ENCODE measurements at regions not wholly inside any gene's neighbourhood (a gene's known extent, or its start where the extent isn't known, plus 50 kb on each side); places are given as distances from the start of the nearest gene placed in this dataset.
"Not testable (repeated sequence)": the region's sequence is repeated elsewhere in the genome, so short reads cannot be mapped to it uniquely, and the experiment has no call there.

DNA sequence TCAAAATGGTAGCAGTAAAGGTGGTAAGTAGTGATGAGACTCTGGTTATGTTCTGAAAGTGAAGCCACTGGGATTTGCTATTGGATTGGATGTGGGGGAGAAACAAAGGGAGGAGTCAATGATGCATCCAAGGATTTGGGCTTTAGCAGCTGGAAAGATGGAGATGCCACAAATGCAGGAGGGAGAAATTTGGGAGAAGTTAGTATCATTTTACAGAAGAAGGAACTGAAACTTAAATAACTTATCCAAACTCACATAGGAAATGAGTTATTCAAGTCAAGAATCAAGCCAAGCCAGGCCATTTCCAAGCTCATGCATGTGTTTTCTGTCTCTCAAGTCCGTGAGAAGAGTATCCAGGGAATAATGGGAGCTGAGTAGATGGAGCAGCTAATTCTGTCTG lies 155.1 kb upstream of the TNFAIP3 start:
- no peak for DNase-seq (ENCODE audit: low spot score)
- intact Hi-C loops (cut with micrococcal nuclease) = no loop called here
- Mint-ChIP-seq H3K9me3 (peaks cover 15% of the 10 kb centered on the region), H3K4me3 (no peak overlapping the region), H3K27me3 (ENCODE audit: insufficient read depth) (peaks cover 3% of the 10 kb centered on the region), H3K27ac (no peak overlapping the region), H3K4me1 (ENCODE audit: low read depth) (peaks cover 76% of the 10 kb centered on the region), H3K36me3 (ENCODE audit: low read depth) (peaks cover 13% of the 10 kb centered on the region)

DNA sequence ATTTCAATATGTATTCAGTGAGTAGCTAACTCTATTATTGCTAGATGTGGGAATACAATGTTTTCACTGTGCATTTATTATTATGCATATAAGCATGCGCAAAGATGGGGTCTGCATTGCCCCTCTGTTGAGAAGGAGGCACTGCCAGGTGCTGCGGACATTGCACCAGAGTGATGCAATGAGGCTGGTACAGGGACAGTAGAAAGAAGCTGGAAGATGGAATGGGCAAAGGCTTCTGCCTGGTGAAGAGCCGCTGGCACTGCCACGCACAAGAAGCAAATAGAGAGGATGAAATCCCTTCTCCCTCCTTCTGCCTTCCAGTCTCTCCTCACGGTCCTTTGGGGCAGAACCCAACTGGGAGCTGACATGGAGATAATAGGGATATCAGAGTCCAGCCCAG lies 154.5 kb upstream of the TNFAIP3 start:
- H3K9me3 Mint-ChIP-seq = peaks cover 18% of the 10 kb centered on the region
- H3K4me1 Mint-ChIP-seq (ENCODE audit: low read depth) = peaks cover 76% of the 10 kb centered on the region
- DNase-seq (ENCODE audit: low spot score) = no peak
- H3K27ac Mint-ChIP-seq = no peak overlapping the region
- H3K27me3 Mint-ChIP-seq (ENCODE audit: insufficient read depth) = peaks cover 3% of the 10 kb centered on the region
- no peak overlapping the region for H3K4me3 Mint-ChIP-seq
- H3K36me3 Mint-ChIP-seq (ENCODE audit: low read depth) = peaks cover 16% of the 10 kb centered on the region
- intact Hi-C loops (cut with micrococcal nuclease) = no loop called here

DNA sequence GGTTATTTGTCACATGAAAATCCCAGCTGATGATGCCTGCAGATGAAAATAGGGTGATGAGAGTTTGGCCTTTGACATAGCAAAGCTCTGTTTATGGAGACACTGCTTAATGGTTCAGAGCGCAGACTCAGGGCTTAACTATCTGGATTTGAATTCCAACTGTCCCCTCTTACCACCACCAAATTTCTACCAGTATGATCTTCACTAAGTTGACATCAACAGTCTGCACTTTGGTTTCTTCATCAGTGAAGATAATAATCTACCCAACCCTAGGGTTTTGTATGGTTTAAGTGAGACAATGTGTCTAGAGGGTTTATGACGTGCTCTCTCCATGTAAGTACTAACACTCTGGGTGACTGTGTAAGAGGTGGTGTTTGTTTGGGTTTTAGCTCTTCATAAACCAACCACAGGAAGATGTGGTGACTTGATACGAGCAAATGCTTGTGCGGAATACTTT lies 151.4 kb upstream of the TNFAIP3 start:
- peaks cover 15% of the 10 kb centered on the region for H3K9me3 Mint-ChIP-seq
- peaks cover 3% of the 10 kb centered on the region for H3K27me3 Mint-ChIP-seq (ENCODE audit: insufficient read depth)
- H3K4me1 Mint-ChIP-seq (ENCODE audit: low read depth) = peaks cover 64% of the 10 kb centered on the region
- peak overlapping the region; percentile 17 for H3K4me3 Mint-ChIP-seq
- DNase-seq (ENCODE audit: low spot score) = peak; percentile 62
- intact Hi-C loops (cut with micrococcal nuclease) = loop anchor here (1.0 to 5.0 kb wide), 6 partner anchors 7 to 1057 kb away; partner anchors contain the start of genes CCDC28A and TNFAIP3
- peaks cover 12% of the 10 kb centered on the region for H3K36me3 Mint-ChIP-seq (ENCODE audit: low read depth)
- peak overlapping the region; percentile 65 for H3K27ac Mint-ChIP-seq

DNA sequence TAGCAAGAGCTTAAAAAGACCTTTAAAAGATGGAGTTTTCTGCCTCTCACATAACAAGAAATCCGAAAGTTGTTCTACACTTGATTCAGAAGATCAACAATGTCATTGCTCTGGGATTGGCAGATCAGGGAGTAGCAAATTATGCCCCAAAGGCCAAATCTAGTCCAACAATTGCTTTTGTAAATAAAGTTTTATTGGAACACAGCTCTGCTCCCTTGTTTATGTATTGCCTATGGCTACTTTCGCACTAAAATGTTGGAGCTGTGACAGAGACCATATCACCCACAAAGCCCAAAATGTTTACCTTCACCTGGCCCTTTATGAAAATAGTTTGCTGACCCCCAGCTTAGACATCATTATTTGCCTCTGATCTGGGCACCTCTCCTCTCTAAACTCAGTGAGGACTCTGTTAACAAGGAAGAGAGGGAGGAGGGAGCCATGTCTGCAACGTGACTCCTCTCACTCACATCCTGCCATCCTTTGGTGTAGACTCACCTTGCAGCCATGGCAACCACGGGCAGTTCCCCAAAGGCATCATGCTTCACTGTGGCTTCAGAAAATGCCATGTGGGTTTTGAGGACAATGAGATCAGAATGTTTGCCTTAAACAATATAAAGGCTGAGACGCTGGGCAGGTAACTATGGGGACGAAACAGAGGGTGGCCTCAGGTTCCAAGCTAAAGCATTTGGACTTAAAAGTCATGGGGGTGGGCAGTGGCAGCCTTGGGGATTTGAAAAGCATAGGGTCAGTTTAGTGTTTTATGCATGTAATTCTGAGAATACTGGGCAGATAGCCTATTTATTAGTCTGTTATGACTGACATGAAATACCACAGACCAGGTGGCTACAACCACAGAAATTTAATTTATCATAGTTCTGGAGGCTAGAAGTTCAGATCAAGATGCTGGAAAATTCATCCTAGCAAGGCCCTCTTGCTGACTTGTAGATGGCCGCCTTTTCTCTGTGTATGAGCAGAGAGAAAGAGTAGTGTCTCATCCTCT lies 149.7 kb upstream of the TNFAIP3 start:
- peak; percentile 81 for DNase-seq (ENCODE audit: low spot score)
- peaks cover 5% of the 10 kb centered on the region for H3K27me3 Mint-ChIP-seq (ENCODE audit: insufficient read depth)
- H3K4me3 Mint-ChIP-seq = peak overlapping the region; percentile 59
- H3K9me3 Mint-ChIP-seq = peaks cover 15% of the 10 kb centered on the region
- H3K27ac Mint-ChIP-seq = peak overlapping the region; percentile 90
- H3K4me1 Mint-ChIP-seq (ENCODE audit: low read depth) = peaks cover 66% of the 10 kb centered on the region
- H3K36me3 Mint-ChIP-seq (ENCODE audit: low read depth) = peaks cover 10% of the 10 kb centered on the region
- intact Hi-C loops (cut with micrococcal nuclease) = loop anchor here (2.0 to 5.0 kb wide), 2 partner anchors 149 to 1055 kb away; partner anchors contain the start of genes CCDC28A and TNFAIP3

DNA sequence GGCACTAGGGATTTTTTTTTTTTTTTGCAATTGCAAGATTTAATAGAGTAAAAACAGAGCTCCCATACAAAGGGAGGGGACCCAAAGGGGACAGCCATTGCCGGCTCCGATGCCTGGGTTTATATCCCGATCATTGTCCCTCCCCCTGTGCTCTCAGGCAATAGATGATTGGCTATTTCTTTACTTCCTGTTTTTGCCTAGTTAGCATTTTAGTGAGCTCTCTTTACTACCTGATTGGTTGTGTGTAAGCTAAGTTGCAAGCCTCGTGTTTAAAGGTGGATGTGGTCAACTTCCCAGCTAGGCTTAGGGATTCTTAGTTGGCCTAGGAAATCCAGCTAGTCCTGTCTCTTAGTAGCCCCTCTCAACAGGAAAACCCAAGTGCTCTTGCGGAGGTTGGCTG lies 148.2 kb upstream of the TNFAIP3 start:
- H3K27ac Mint-ChIP-seq; H3K27me3 Mint-ChIP-seq (ENCODE audit: insufficient read depth); DNase-seq (ENCODE audit: low spot score); H3K4me3 Mint-ChIP-seq: not testable (repeated sequence)
- H3K36me3 Mint-ChIP-seq (ENCODE audit: low read depth) = peaks cover 13% of the 10 kb centered on the region
- H3K9me3 Mint-ChIP-seq = peaks cover 10% of the 10 kb centered on the region
- peaks cover 73% of the 10 kb centered on the region for H3K4me1 Mint-ChIP-seq (ENCODE audit: low read depth)
- intact Hi-C loops (cut with micrococcal nuclease) = loop anchor here (5.0 kb wide), 1 partner anchor 1053 kb away; the partner anchor contains the start of gene CCDC28A

DNA sequence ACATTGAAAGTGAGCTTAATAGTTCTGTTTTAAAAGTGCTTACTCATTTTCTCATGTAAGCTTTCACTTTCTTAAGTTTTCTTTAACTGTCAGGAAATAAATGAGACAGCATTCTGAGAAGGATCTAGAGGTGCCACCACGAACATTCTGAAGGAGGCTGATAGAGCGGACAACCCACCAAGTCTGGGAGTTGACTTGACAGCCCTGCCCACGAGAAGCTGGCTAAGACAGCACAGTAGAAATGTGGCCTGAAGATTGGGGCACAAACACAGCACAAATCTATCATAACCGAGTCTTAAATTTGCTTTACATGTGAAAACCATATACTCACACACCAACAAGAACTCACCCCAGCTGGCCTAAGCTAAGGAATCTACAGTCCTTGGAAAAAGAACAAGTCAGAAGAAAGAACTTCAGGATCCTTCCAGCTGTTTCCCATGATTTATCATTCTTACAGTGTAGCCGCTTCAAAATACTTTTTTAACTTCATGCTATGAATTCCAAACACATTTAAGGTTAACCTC lies 144.2 kb upstream of the TNFAIP3 start:
- peak overlapping the region; percentile 52 for H3K27ac Mint-ChIP-seq
- H3K4me1 Mint-ChIP-seq (ENCODE audit: low read depth) = peaks cover 34% of the 10 kb centered on the region
- no peak for DNase-seq (ENCODE audit: low spot score)
- H3K36me3 Mint-ChIP-seq (ENCODE audit: low read depth) = peaks cover 4% of the 10 kb centered on the region
- H3K27me3 Mint-ChIP-seq (ENCODE audit: insufficient read depth) = peaks cover 2% of the 10 kb centered on the region
- intact Hi-C loops (cut with micrococcal nuclease) = loop anchor here (2.0 kb wide), 1 partner anchor 14 kb away; no protein-coding TSS in a partner anchor
- peak overlapping the region; percentile 47 for H3K4me3 Mint-ChIP-seq
- no peaks in the 10 kb centered on the region for H3K9me3 Mint-ChIP-seq

DNA sequence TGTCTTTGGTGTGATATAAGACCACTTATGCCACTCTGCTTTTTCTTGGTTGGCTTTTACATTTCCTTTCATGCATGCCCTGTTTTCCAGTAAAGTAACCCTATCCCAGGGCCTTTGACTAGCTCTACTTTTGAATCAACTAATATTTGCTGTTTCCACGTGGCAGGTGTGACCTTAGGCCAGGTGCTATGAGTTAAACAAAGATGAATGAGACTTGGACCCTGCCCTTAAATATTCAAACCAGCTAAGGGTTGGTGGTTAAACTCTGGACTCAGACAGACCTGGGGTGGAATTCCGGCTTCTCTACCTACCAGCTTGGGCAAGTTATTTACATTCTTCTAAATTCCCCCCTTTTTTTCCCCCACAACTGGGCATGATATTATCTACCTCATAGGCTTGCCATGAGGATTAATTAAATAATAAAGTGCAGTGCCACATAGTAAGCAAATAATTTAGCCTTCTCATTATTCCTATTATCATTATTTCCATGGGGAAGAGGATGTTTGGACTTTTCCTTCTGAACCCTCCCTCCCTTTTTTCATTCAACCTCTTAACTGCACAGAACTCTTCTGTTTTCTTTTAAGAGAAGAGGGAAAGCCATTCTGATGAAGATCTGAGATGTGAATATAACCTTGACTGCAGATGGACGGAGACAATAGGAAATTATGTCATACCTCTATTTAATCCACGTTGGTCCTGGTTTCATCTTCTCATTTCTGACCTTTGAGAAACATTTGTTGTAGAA lies 143.6 kb upstream of the TNFAIP3 start:
- Mint-ChIP-seq H3K4me3 (no peak overlapping the region), H3K27me3 (ENCODE audit: insufficient read depth) (peaks cover 2% of the 10 kb centered on the region), H3K9me3 (no peaks in the 10 kb centered on the region), H3K4me1 (ENCODE audit: low read depth) (peaks cover 27% of the 10 kb centered on the region), H3K27ac (no peak overlapping the region), H3K36me3 (ENCODE audit: low read depth) (peaks cover 4% of the 10 kb centered on the region)
- intact Hi-C loops (cut with micrococcal nuclease) = loop anchor here (2.0 kb wide), 1 partner anchor 13 kb away; no protein-coding TSS in a partner anchor
- DNase-seq (ENCODE audit: low spot score) = no peak

DNA sequence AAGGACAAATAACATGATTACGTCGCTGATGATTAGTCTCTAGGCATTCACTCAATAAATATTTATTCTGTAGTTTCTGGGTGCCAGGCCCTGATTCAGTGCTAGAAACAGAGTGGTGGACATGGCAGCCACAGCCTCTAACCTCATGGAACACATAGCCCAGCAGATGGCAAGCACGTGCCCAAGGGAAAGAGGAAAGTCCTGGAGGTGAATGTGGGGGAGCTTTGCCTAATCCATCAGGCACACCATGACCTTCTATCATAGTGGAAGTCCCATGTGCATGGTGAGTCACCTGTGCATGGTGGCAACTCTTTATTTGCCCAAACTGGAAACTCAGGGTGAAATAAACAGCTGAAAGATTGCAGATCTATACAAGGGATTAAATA lies 143.0 kb upstream of the TNFAIP3 start:
- Mint-ChIP-seq H3K9me3 (no peaks in the 10 kb centered on the region), H3K4me3 (no peak overlapping the region), H3K27me3 (ENCODE audit: insufficient read depth) (peaks cover 2% of the 10 kb centered on the region), H3K36me3 (ENCODE audit: low read depth) (peaks cover 4% of the 10 kb centered on the region), H3K27ac (no peak overlapping the region), H3K4me1 (ENCODE audit: low read depth) (peaks cover 22% of the 10 kb centered on the region)
- intact Hi-C loops (cut with micrococcal nuclease) = no loop called here
- DNase-seq (ENCODE audit: low spot score) = no peak

DNA sequence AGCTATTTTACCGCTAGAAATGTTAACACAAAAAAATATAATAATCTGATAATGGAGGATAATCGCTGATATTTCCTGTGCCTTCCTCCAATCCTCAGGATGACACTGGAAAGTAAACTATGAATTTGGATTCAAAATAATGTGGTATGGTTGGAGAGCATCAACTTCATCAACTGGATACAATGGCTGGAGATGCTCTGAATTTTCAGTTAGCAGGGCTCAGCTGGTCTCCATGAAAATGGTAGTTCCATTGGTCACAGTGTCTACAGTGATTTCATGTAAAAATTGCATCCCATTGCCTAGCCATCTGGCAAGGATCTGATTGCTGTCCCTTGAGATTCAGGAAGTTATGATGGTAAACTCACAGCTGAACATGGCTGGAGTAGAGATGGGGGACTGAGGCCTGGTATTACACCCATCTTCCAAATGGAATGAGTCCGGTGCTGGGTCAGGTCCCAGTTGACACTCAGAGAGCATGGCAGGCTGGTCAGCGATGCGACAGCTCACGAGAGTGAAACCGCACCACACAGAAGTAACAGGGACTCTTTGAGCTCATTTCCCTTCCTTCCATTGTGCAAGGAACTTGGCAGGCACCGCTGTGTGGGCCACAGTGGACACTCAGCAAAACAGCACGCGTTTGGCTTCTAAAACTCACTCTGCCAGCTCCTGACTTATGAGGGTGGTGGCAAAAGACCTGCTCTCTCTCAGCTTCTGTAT lies 142.4 kb upstream of the TNFAIP3 start:
- no peak overlapping the region for H3K27ac Mint-ChIP-seq
- no peaks in the 10 kb centered on the region for H3K9me3 Mint-ChIP-seq
- DNase-seq (ENCODE audit: low spot score) = no peak
- no peak overlapping the region for H3K4me3 Mint-ChIP-seq
- peaks cover 2% of the 10 kb centered on the region for H3K27me3 Mint-ChIP-seq (ENCODE audit: insufficient read depth)
- H3K4me1 Mint-ChIP-seq (ENCODE audit: low read depth) = peaks cover 19% of the 10 kb centered on the region
- intact Hi-C loops (cut with micrococcal nuclease) = no loop called here
- peaks cover 4% of the 10 kb centered on the region for H3K36me3 Mint-ChIP-seq (ENCODE audit: low read depth)

DNA sequence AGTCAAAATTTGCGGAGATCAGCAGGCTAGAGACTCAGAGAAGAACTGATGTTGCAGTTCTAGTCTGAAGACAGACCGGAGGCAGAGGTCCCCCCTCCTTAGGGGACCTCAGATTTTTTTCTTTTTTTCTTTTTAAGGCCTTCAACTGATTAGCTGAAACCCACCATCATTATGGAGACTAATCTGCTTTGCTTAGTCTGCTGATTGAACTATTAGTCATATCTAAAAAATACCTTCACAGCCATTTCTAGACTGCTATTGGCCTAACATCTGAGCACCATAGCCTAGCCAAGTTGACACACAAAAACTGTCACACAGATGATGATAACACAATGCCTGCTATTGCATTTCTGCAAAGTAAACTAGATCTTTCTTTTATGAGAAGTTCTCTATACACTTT lies 141.1 kb upstream of the TNFAIP3 start:
- no peak for DNase-seq (ENCODE audit: low spot score)
- intact Hi-C loops (cut with micrococcal nuclease) = no loop called here
- no peak overlapping the region for H3K27ac Mint-ChIP-seq
- peaks cover 4% of the 10 kb centered on the region for H3K36me3 Mint-ChIP-seq (ENCODE audit: low read depth)
- peaks cover 19% of the 10 kb centered on the region for H3K4me1 Mint-ChIP-seq (ENCODE audit: low read depth)
- no peak overlapping the region for H3K4me3 Mint-ChIP-seq
- H3K9me3 Mint-ChIP-seq = no peaks in the 10 kb centered on the region
- H3K27me3 Mint-ChIP-seq (ENCODE audit: insufficient read depth) = peaks cover 2% of the 10 kb centered on the region

DNA sequence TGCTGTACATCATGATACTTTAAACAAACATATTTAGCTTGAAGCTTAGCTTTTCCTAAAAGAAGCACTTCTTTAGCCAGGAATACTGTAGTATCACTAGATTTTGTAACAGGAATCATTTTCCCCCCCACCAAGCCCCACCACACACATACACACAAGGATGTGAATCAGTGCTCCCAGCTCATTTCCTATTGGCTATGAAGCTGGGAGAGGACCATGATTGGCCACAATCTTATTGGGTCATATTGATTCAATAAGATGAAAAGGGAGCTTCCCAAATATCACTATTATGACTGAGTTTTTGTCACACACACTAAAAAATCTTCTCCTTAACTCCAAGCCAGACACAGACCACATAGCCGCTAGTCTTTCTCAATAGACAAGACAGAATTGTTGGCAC lies 140.5 kb upstream of the TNFAIP3 start:
- no peaks in the 10 kb centered on the region for H3K27me3 Mint-ChIP-seq (ENCODE audit: insufficient read depth)
- H3K4me1 Mint-ChIP-seq (ENCODE audit: low read depth) = peaks cover 15% of the 10 kb centered on the region
- intact Hi-C loops (cut with micrococcal nuclease) = no loop called here
- no peak overlapping the region for H3K27ac Mint-ChIP-seq
- H3K4me3 Mint-ChIP-seq = no peak overlapping the region
- peaks cover 4% of the 10 kb centered on the region for H3K36me3 Mint-ChIP-seq (ENCODE audit: low read depth)
- DNase-seq (ENCODE audit: low spot score) = no peak
- H3K9me3 Mint-ChIP-seq = no peaks in the 10 kb centered on the region

DNA sequence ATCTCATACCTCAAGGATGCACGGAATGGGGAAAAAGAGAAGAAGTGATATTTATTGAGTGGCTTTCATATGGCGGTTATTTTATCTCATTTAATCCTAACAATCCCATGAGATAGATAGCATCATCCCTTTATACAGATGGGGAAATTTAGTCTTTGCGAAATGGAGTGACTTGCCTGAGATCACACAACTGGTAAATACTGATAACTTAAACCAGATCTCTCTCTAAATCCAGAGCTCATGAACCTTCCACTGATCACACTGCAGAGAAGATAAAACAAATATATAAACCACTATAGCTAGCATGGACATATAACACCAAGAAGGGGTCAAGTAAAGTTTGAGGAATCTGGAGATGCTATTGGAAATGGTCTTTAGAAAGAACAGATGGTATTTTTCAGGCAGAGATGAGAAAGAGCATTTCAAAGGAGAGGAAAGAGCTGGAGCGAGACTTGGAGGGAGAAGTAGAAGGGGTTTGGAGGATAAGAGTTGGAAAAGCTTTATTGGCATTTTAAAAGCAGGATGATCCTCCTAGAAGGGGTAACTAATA lies 139.8 kb upstream of the TNFAIP3 start:
- H3K4me1 Mint-ChIP-seq (ENCODE audit: low read depth) = peaks cover 11% of the 10 kb centered on the region
- H3K27me3 Mint-ChIP-seq (ENCODE audit: insufficient read depth) = no peaks in the 10 kb centered on the region
- no peak overlapping the region for H3K4me3 Mint-ChIP-seq
- intact Hi-C loops (cut with micrococcal nuclease) = no loop called here
- H3K27ac Mint-ChIP-seq = no peak overlapping the region
- H3K36me3 Mint-ChIP-seq (ENCODE audit: low read depth) = peaks cover 4% of the 10 kb centered on the region
- no peak for DNase-seq (ENCODE audit: low spot score)
- no peaks in the 10 kb centered on the region for H3K9me3 Mint-ChIP-seq
